LHCN-M2 (cell line): ENCODE measurements at regions not wholly inside any gene's neighbourhood (a gene's known extent, or its start where the extent isn't known, plus 50 kb on each side); places are given as distances from the start of the nearest gene placed in this dataset.
"Not testable (repeated sequence)": the region's sequence is repeated elsewhere in the genome, so short reads cannot be mapped to it uniquely, and the experiment has no call there.

Source experiments
- DNase-seq: peaks from one replicate; pipeline ENCODE4 v3.0.0-alpha.2; 2012; ENCODE audit warnings: low read depth

GRCh38 chr17:63173450-63173849 lies 207.4 kb downstream of the TANC2 start:
- DNase-seq: no peak

DNA sequence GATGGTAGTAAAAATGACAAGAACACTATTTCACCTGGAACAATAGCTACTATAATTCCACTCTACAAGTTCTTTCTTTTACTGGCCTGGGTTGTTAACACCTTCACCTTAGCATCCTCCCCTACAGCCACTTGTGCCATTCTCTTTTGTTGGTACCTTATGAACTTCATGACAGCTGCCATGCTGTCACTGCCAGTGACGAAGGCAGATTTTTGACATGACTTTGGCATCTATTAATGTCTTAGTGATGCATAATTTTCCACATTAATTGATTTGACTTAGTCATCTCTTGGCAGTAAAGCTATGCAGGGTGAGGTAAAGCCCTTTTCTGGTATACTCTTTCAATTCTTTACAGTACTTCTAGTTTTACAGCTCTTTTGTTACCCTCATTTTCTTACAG lies 207.9 kb downstream of the TANC2 start:
- no peak for DNase-seq

GRCh38 chr17:63178530-63178929 lies 212.5 kb downstream of the TANC2 start:
- DNase-seq: no peak

DNA sequence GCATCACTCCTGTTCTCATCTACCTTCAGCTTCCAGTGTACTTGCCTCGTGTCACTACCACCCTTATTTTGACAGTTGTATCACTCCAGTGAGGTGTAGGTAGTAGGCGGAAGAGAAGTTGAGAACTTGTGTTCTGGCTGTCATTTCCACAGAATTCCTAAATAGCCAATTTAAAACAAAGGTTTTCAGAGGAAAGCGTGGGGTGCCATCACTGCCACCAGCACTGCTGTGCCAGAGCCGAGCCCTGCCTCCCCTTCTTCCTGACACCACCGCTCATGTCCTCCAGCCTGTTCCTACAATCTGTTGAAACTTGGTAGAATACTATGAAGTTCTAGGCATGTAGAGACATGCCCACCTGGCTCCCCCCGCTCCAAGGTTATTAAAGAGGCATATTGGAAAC lies 215.8 kb downstream of the TANC2 start:
- DNase-seq: no peak

DNA sequence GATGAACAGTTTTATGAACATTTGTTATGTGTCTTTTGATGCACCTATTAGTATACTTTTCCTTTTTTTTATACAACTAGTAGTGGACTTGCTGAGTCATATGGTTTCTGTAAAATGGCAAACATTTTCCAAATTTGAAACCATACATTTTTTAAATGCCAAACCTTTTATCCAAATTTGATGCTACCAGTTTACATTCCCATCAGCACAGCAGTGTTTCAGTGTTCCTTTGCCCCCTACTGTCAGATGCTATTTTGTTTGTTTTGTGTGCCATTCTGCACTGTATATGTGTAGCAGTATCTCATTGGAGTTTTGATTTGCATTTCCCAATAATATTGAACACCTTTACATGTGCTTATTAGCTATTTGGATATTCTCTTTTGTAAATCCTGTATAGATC lies 219.4 kb downstream of the TANC2 start:
- DNase-seq: no peak

DNA sequence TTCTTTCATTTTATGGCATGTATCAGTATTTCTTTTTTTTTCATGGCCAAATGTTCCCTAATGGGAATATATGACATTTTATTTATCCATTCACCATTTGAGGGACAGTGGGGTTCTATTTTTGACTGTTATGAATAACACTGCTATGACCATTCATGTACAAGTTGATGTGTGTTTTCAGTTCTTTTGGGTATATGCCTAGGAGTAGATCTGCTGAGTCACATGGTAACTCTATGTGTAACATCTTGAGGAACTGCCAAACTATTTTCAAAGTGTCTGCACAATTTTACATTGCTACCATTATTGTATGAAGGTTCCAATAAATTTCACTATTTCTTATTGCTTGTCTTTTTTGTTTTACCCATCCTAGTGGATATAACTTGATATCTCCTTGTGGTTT lies 223.0 kb downstream of the TANC2 start:
- peak; percentile 81 for DNase-seq

DNA sequence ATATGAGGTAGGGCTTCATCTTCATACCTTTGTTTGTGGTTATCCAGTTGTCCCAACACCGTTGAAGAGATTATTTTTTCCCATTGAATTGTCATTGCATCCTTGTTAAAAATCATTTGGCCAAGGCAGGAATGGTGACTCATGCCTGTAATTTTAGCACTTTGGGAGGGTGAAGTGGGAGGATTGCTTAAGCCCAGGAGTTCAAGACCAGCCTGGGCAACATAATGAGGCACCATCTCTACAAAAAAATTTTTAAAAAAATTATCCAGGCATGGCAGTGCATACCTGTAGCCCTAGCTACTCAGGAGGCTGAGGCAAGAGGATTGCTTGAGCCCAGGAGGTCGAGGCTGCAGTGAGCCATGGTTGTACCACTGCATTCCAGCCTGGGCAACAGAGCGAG lies 223.9 kb downstream of the TANC2 start:
- DNase-seq: peak; percentile 45

DNA sequence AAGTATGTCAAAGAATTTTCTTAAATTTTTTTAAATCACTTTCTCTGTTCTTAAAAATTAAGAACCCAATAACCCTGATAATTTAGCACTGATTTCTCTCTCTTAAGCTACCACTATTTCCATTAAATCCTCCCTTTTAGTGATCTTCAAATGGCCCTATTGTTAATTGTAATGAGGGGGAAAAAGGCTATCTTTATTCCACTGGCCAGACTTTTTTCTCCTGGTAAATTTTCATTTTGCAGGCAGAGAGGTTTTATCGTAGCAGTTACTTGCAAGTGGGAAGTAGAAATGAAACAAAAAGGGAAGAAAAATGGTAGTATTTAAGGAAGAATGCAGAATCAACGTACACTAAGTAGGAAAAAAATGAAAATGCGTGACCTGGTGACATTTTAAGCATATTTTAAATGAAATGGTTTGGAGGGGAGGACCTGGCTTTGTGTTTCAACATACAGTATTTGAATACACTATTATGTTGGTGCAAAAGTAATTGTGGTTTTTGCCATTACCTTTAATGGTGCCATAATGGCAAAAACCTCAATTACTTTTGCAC lies 224.9 kb downstream of the TANC2 start:
- no peak for DNase-seq

DNA sequence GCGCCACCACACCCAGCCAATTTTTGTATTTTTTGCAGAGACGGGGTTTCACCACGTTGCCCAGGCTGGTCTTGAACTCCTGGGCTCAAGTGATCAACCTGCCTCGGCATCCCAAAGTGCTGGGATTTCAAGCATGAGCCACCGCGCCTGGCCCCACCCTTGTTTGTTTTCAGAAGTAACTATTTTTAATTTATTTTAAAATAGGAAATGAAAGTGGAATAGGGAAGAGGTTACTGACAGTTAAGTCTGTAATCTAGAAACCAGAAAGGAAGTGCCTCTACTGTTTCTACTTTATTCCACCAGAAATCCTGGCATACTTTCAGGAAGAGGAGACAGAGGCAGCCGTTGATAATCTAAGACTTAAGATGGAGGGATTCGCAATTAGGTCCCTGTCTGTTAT lies 225.6 kb downstream of the TANC2 start:
- DNase-seq: no peak

- DNase-seq: no peak
These were observed 227.8 kb downstream of the TANC2 start for GRCh38 chr17:63193827-63194226.

GRCh38 chr17:63196772-63197335 lies 230.8 kb downstream of the TANC2 start:
- no peak for DNase-seq

DNA sequence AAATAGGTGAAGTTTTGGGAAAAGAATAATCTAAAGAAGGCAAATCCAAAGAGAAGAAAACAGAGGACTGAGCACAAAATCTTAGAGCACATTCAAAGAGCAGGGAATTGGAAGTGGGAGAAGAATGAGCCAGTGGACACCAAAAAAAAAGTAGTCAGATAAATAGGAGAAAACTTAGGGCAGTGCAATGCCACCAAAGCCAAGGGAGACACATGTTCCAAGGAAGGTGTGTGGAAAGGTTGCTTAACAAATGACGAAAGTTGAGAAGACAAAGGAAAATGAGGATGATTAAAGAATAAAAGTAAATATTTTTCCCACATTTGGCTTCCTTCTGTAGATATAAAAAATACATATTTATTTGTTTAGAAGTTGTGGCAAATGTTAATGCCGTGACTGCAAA lies 237.6 kb downstream of the TANC2 start:
- DNase-seq: no peak

DNA sequence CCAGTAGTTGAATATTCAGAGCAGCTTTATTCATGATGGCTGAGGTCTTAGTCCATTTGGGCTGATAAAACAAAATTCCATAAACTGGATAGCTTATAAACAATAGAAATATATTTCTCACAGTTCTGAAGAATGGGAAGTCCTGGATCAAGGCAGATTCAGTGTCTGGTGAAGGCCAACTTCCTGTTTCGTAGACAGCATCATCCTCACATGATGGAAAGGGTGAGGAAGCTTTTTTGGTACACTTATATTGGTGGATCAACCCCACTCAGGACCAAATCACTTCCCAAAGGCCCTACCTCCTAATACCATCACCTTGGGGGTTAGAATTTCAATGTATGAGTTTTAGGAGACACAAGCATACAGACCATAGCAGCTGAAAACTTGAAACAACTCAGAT lies 224.2 kb downstream of the CYB561 start:
- no peak for DNase-seq

- peak; percentile 33 for DNase-seq
These were observed 223.5 kb downstream of the CYB561 start for GRCh38 chr17:63222655-63223054.

DNA sequence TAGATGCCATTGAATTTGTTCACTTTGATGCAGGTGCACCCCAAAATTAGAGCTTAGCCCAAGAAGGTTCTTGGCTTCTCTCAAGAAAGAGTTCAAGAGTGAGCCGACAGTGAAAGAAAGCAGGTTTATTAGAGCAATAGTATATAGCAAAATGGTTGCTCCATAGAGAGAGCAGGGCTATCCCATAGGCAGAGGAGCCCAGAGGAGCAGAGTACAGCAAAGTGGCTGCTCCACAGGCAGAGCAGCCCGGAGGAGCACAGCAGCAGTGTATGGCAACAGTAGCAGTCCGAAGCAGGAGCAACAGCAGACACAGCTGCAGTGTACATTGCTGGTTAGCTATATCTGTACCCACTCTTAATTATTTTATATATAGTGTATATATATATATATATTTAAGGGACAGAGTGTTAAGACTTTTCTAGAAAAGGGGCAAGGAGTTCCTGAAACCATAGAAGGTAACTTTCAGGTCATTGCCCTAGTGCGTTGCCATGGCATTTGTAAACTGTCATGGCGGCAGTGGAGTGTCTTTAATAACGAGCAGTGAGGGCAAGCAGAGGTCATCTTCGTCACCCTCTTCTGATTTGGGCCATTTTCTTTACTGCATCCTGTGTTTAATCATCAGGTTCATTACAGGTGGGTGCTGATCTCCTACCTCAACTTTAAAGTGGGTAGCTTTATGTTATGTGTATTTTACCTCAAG lies 222.7 kb downstream of the CYB561 start:
- no peak for DNase-seq

DNA sequence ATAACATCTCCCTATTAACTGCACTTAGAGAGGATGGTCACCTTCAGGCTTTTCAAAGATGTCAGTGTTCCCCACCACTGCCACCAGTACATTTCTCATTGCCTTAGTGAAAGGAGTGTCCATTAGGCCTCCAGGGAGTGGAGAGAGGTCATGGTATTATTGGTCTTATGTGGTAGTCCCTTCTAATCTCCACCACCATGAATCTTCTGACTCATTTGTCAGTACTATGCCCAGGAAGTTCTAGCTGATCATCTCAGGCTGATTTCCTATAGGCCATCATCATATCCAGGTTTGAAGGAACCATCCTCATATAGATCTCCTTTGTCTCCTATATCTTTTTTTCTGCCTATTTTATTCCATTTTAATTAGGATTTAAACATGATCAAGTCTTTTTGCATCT lies 221.5 kb downstream of the CYB561 start:
- no peak for DNase-seq

GRCh38 chr17:63226720-63227119 lies 219.4 kb downstream of the CYB561 start:
- DNase-seq: not testable (repeated sequence)

GRCh38 chr17:63231015-63231620 lies 215.0 kb downstream of the CYB561 start:
- DNase-seq: peak; percentile 35

- DNase-seq: no peak
These were observed 213.4 kb downstream of the CYB561 start for GRCh38 chr17:63232565-63233310.

- DNase-seq: no peak
These were observed 206.0 kb downstream of the CYB561 start for GRCh38 chr17:63240106-63240505.

GRCh38 chr17:63246344-63246743 lies 199.8 kb downstream of the CYB561 start:
- no peak for DNase-seq

GRCh38 chr17:63247706-63248105 lies 198.4 kb downstream of the CYB561 start:
- peak; percentile 28 for DNase-seq
